HG02884 (cell line): ENCODE measurements at regions not wholly inside any gene's neighbourhood (a gene's known extent, or its start where the extent isn't known, plus 50 kb on each side); places are given as distances from the start of the nearest gene placed in this dataset.
"Not testable (repeated sequence)": the region's sequence is repeated elsewhere in the genome, so short reads cannot be mapped to it uniquely, and the experiment has no call there.

Source experiments
- ATAC-seq: cut with Tn5 transposase; IDR thresholded peaks from one replicate; pipeline ENCODE4 v1.9.1; 2021; ENCODE audit warnings: mild to moderate bottlenecking, moderate library complexity; ENCODE audit not compliant: unreplicated experiment

GRCh38 chr9:86507212-86507630 lies 153.0 kb upstream of the TUT7 start:
- no peak for ATAC-seq

DNA sequence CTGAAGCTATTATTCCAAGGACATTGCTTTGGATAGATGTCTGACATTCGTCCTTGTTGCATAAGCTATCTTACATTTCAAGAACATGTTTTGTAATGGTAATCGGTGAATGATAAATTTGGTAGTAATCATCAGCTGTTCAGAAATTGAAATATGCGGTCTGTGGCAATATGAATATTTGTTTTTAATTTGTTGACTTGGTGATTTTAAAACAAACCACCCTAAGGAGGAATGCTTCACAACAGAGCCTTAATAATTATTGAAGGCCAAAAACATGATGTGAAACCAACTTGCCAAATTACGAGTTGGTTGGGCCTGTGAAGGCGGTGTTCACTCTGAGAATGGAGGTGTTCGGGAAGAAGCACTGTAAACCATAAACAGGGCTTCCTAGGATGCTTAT lies 149.7 kb upstream of the TUT7 start:
- ATAC-seq = no peak

GRCh38 chr9:86503314-86503713 lies 149.1 kb upstream of the TUT7 start:
- ATAC-seq = no peak

- no peak for ATAC-seq
Measured at GRCh38 chr9:86500667-86501435, 146.6 kb upstream of the TUT7 start.

DNA sequence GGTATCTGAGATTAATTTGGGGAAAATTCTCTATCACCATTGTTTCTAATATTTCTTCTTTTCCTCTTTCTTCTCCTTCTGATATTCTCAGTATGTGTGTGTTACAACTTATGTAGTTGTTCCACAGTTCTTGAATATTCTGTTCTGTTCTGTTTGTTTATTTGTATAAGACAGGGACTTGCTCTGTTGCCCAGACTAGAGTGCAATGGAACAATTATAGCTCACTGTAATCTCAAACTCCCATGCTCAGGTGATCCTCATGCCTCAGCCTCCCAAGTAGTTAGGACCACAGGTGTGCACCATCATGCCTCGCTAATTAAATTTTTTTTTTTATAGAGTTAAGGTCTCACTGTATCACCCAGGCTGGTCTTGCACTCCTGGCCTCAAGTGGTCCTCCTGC lies 145.8 kb upstream of the TUT7 start:
- no peak for ATAC-seq

DNA sequence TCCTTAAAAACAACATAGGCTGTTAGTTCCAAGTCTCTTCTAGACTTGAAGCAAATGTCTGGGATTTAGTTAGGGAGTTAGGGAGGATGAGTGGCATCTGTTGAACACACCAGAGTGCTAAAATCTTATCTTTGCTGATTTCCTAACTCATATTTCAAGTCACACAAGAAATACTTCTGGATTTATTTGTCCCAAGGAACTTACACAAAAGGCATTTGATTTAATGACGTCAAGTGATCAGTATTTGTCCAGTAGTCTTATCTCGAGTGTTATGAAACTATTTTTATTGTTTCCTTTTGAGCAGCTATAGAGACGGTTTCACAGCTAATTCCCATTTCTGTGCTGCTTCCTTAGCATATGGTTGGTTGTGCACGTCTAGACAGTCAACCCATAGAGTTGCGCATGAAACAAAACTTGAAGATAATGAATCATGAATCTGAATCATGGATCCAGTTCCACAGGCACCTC lies 140.5 kb upstream of the TUT7 start:
- ATAC-seq = no peak

- ATAC-seq = no peak
Measured at GRCh38 chr9:86491468-86492266, 137.5 kb upstream of the TUT7 start.

- ATAC-seq = no peak
Measured at GRCh38 chr9:86488794-86489193, 134.6 kb upstream of the TUT7 start.

GRCh38 chr9:86488345-86488744 lies 134.1 kb upstream of the TUT7 start:
- ATAC-seq = no peak

- no peak for ATAC-seq
Measured at GRCh38 chr9:86487838-86488233, 133.6 kb upstream of the TUT7 start.

GRCh38 chr9:86486891-86487837 lies 133.0 kb upstream of the TUT7 start:
- no peak for ATAC-seq

GRCh38 chr9:86485359-86485758 lies 131.1 kb upstream of the TUT7 start:
- ATAC-seq = no peak

- no peak for ATAC-seq
Measured at GRCh38 chr9:86483496-86483895, 129.3 kb upstream of the TUT7 start.

- ATAC-seq = no peak
Measured at GRCh38 chr9:86481466-86481865, 127.3 kb upstream of the TUT7 start.

- not testable (repeated sequence) for ATAC-seq
Measured at GRCh38 chr9:86475255-86475654, 121.0 kb upstream of the TUT7 start.

GRCh38 chr9:86471171-86471815 lies 117.1 kb upstream of the TUT7 start:
- no peak for ATAC-seq

DNA sequence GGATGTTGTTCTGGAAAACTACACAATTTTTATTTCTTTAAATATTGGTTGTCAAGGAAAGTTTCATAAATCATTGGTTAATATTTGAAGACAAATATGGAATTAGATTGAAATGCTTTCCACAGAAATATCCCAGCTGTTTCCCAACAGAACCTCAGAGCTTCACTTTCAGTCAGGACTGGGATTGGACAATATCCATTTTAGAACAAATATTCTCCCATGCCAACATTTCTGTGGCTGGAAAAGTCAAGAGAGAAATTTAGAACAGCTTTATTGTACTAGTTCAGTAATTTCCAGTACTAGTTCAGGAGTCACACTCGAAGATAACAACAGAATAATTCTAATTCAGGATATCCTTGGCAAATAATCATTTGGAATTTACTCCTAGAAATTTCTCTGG lies 116.1 kb upstream of the TUT7 start:
- ATAC-seq = no peak

- no peak for ATAC-seq
Measured at GRCh38 chr9:86469476-86470250, 115.5 kb upstream of the TUT7 start.

DNA sequence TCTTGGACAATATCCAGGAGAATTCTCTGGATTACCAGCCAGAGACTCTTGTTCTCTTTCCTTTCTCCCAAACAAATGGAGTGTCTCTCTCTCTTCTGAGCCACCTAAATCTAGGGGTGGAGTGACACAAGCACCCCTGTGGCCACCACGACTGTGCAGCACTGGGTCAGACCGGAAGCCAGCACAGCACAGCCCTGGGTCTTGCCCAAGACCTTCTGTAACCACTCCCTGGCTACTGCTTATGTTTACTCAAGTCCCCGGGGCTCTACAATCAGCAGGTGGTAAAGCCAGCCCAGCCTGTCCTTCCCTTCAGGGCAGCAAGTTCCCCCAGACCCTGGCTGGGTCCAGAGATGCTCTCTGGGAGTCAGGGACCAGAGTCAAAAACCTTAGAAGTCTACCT lies 110.0 kb upstream of the TUT7 start:
- ATAC-seq = no peak
